ENCODE measurements at regions not wholly inside any gene's neighbourhood (a gene's known extent, or its start where the extent isn't known, plus 50 kb on each side); places are given as distances from the start of the nearest gene placed in this dataset.
"Not testable (repeated sequence)": the region's sequence is repeated elsewhere in the genome, so short reads cannot be mapped to it uniquely, and the experiment has no call there.

DNA sequence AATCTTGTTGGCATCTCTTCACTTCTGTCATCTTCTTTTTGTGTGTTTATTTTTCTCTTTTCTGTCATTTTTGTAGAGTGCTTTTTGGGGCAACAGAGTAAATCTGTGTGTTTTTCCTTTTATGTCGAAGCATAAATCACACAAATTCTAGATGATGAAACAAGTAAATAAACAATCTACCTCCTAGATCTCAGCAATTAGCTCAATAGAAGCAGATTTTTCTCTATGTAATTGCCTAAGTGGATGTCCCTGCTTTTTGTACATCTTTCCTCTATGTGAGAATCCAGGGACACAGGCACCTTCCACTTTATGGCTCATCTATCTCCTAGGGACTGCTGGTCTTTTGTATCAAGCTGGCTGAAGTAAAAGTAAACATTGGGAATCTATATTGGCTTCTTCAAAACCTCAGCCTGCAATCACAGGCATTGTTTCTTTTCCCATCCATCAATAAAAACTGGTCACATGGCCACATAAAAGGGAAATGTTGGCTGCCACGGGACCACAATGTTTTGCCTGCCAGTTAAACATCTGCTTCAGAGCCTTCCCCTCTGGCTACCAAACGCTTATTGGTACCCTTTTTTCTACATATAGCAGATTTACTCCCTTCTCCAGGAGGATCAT, 323.8 kb downstream of the LMO7 start:
- no peak overlapping the region for H3K4me2 ChIP-seq (ENCODE audit: low read length)
- Mint-ChIP-seq H3K27ac (ENCODE audit: unreplicated experiment) (no peak overlapping the region), H3K36me3 (ENCODE audit: low read depth, unreplicated experiment) (no peaks in the 10 kb centered on the region), H3K9me3 (ENCODE audit: unreplicated experiment) (no peaks in the 10 kb centered on the region), H3K27me3 (ENCODE audit: low read depth, unreplicated experiment) (no peaks in the 10 kb centered on the region), H3K4me3 (ENCODE audit: unreplicated experiment) (no peak overlapping the region), H3K4me1 (ENCODE audit: low read depth, unreplicated experiment) (no peaks in the 10 kb centered on the region)
- H3K9me3 ChIP-seq (ENCODE audit: insufficient read depth, low read depth, low read length), result no peaks in the 10 kb centered on the region
- H3K27me3 ChIP-seq (ENCODE audit: insufficient read depth, low read length), result no peaks in the 10 kb centered on the region
- DNase-seq (ENCODE audit: low read depth) (no peak), FAIRE-seq (no peak)
- no peaks in the 10 kb centered on the region for H3K79me2 ChIP-seq (ENCODE audit: insufficient read depth, low read length)
- TF ChIP-seq, protein P1, sequence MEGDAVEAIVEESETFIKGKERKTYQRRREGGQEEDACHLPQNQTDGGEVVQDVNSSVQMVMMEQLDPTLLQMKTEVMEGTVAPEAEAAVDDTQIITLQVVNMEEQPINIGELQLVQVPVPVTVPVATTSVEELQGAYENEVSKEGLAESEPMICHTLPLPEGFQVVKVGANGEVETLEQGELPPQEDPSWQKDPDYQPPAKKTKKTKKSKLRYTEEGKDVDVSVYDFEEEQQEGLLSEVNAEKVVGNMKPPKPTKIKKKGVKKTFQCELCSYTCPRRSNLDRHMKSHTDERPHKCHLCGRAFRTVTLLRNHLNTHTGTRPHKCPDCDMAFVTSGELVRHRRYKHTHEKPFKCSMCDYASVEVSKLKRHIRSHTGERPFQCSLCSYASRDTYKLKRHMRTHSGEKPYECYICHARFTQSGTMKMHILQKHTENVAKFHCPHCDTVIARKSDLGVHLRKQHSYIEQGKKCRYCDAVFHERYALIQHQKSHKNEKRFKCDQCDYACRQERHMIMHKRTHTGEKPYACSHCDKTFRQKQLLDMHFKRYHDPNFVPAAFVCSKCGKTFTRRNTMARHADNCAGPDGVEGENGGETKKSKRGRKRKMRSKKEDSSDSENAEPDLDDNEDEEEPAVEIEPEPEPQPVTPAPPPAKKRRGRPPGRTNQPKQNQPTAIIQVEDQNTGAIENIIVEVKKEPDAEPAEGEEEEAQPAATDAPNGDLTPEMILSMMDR (IDR thresholded peaks at IDR 0.05; ENCODE audit: insufficient read depth, low read depth, low read length), result no peak
- no peak for TF ChIP-seq EZH2 (IDR thresholded peaks at IDR 0.05; ENCODE audit: insufficient read depth, low read length)
- H3K36me3 ChIP-seq (ENCODE audit: insufficient read depth, low read length), result no peaks in the 10 kb centered on the region
- H3K4me3 ChIP-seq (ENCODE audit: insufficient read depth, low read depth, low read length), result no peak overlapping the region
- H3K4me1 ChIP-seq (ENCODE audit: insufficient read depth, low read length), result no peaks in the 10 kb centered on the region
- H3K27ac ChIP-seq (ENCODE audit: low read depth, low read length), result no peak overlapping the region
- no peak overlapping the region for H2AFZ ChIP-seq (ENCODE audit: low read depth, low read length)
- no peak overlapping the region for H3K9ac ChIP-seq (ENCODE audit: low read length)
- H4K20me1 ChIP-seq (ENCODE audit: insufficient read depth, low read length), result no peaks in the 10 kb centered on the region

DNA sequence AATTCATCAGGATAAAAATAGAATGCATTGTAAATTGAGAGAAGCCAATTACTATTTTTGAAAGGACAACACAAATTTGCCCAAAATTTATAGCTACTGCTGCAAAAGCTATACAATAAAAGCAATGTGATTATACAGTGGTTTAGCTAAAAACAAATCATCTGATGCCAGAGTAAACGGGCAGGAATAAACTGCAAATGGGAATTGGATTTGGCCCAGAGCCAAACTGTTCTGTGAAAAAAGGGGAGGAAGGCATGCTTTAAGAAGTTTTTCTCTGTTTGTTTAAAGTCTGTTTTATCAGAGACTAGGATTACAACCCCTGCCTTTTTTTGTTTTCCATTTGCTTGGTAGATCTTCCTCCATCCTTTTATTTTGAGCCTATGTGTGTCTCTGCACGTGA, 317.5 kb downstream of the LMO7 start:
- H3K4me3 ChIP-seq (ENCODE audit: insufficient read depth, low read depth, low read length); H3K27me3 ChIP-seq (ENCODE audit: insufficient read depth, low read length); H4K20me1 ChIP-seq (ENCODE audit: insufficient read depth, low read length); H3K9me3 Mint-ChIP-seq (ENCODE audit: unreplicated experiment); H3K36me3 ChIP-seq (ENCODE audit: insufficient read depth, low read length); H3K4me3 Mint-ChIP-seq (ENCODE audit: unreplicated experiment); H3K4me1 Mint-ChIP-seq (ENCODE audit: low read depth, unreplicated experiment); H3K4me1 ChIP-seq (ENCODE audit: insufficient read depth, low read length); H3K9me3 ChIP-seq (ENCODE audit: insufficient read depth, low read depth, low read length); H3K27ac Mint-ChIP-seq (ENCODE audit: unreplicated experiment); H3K9ac ChIP-seq (ENCODE audit: low read length); H3K4me2 ChIP-seq (ENCODE audit: low read length); H2AFZ ChIP-seq (ENCODE audit: low read depth, low read length); H3K36me3 Mint-ChIP-seq (ENCODE audit: low read depth, unreplicated experiment); H3K27ac ChIP-seq (ENCODE audit: low read depth, low read length); H3K79me2 ChIP-seq (ENCODE audit: insufficient read depth, low read length); FAIRE-seq; H3K27me3 Mint-ChIP-seq (ENCODE audit: low read depth, unreplicated experiment); DNase-seq (ENCODE audit: low read depth): not testable (repeated sequence)

DNA sequence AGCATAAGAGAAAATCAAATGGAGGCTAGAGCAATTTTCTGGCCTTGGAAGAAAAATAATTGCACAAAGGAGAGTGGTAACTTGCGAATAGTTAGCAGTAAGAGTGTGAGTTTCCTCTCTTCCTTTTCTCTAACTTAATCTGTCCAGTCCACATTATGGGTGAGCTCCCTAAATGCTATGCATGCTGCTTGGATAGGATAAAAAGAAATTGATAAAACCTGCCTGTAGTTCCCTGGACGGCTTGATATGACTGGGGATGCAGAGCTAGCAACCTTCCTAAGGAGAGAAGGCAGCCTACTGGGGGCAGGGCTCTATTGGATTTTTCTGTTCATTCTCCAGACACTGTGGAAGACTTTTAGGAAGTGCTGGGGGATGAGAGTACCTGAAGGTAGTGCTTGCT, 311.3 kb downstream of the LMO7 start:
- H3K27me3 Mint-ChIP-seq (ENCODE audit: low read depth, unreplicated experiment), result no peaks in the 10 kb centered on the region
- H3K36me3 Mint-ChIP-seq (ENCODE audit: low read depth, unreplicated experiment), result no peaks in the 10 kb centered on the region
- Histone ChIP-seq H3K36me3 (ENCODE audit: insufficient read depth, low read length) (no peaks in the 10 kb centered on the region), H3K79me2 (ENCODE audit: insufficient read depth, low read length) (no peaks in the 10 kb centered on the region), H3K4me1 (ENCODE audit: insufficient read depth, low read length) (no peaks in the 10 kb centered on the region), H2AFZ (ENCODE audit: low read depth, low read length) (no peak overlapping the region), H3K27me3 (ENCODE audit: insufficient read depth, low read length) (no peaks in the 10 kb centered on the region), H4K20me1 (ENCODE audit: insufficient read depth, low read length) (no peaks in the 10 kb centered on the region), H3K9ac (ENCODE audit: low read length) (no peak overlapping the region), H3K27ac (ENCODE audit: low read depth, low read length) (no peak overlapping the region), H3K4me3 (ENCODE audit: insufficient read depth, low read depth, low read length) (no peak overlapping the region), H3K9me3 (ENCODE audit: insufficient read depth, low read depth, low read length) (no peaks in the 10 kb centered on the region), H3K4me2 (ENCODE audit: low read length) (no peak overlapping the region)
- TF ChIP-seq, protein P1 (IDR thresholded peaks at IDR 0.05; ENCODE audit: insufficient read depth, low read depth, low read length), result no peak
- TF ChIP-seq EZH2 (IDR thresholded peaks at IDR 0.05; ENCODE audit: insufficient read depth, low read length), result no peak
- no peaks in the 10 kb centered on the region for H3K9me3 Mint-ChIP-seq (ENCODE audit: unreplicated experiment)
- no peak for FAIRE-seq
- no peak overlapping the region for H3K27ac Mint-ChIP-seq (ENCODE audit: unreplicated experiment)
- no peak overlapping the region for H3K4me3 Mint-ChIP-seq (ENCODE audit: unreplicated experiment)
- H3K4me1 Mint-ChIP-seq (ENCODE audit: low read depth, unreplicated experiment), result no peaks in the 10 kb centered on the region
- no peak for DNase-seq (ENCODE audit: low read depth)
